HG02981 (cell line): ENCODE measurements at regions not wholly inside any gene's neighbourhood (a gene's known extent, or its start where the extent isn't known, plus 50 kb on each side); places are given as distances from the start of the nearest gene placed in this dataset.
"Not testable (repeated sequence)": the region's sequence is repeated elsewhere in the genome, so short reads cannot be mapped to it uniquely, and the experiment has no call there.

Experiments
- ATAC-seq: cut with Tn5 transposase; IDR thresholded peaks from one replicate; pipeline ENCODE4 v1.9.1; 2021; ENCODE audit warnings: mild to moderate bottlenecking, moderate library complexity; ENCODE audit not compliant: unreplicated experiment

- ATAC-seq = no peak
These were observed 367.6 kb upstream of the CLINT1 start for GRCh38 chr5:158226496-158226895.

GRCh38 chr5:158224253-158224652 is 365.3 kb upstream of the CLINT1 start:
- no peak for ATAC-seq

GRCh38 chr5:158223054-158223600 is 364.2 kb upstream of the CLINT1 start:
- ATAC-seq = no peak

GRCh38 chr5:158212917-158213316 is 354.0 kb upstream of the CLINT1 start:
- no peak for ATAC-seq

- no peak for ATAC-seq
These were observed 353.3 kb upstream of the CLINT1 start for GRCh38 chr5:158212237-158212636.

- no peak for ATAC-seq
These were observed 350.4 kb upstream of the CLINT1 start for GRCh38 chr5:158209219-158209908.

- no peak for ATAC-seq
These were observed 348.8 kb upstream of the CLINT1 start for GRCh38 chr5:158207733-158208132.

GRCh38 chr5:158205992-158206391 is 347.0 kb upstream of the CLINT1 start:
- no peak for ATAC-seq

GRCh38 chr5:158203261-158203660 is 344.3 kb upstream of the CLINT1 start:
- ATAC-seq = no peak

- no peak for ATAC-seq
These were observed 343.9 kb upstream of the CLINT1 start for GRCh38 chr5:158202801-158203200.

- ATAC-seq = no peak
These were observed 341.7 kb upstream of the CLINT1 start for GRCh38 chr5:158200619-158201018.

- ATAC-seq = peak; percentile 87
These were observed 339.7 kb upstream of the CLINT1 start for GRCh38 chr5:158198636-158199035.

GRCh38 chr5:158195416-158196210 is 336.7 kb upstream of the CLINT1 start:
- ATAC-seq = no peak

GRCh38 chr5:158194561-158194976 is 335.6 kb upstream of the CLINT1 start:
- ATAC-seq = peak; percentile 50

- not testable (repeated sequence) for ATAC-seq
These were observed 334.4 kb upstream of the CLINT1 start for GRCh38 chr5:158193395-158193794.

GRCh38 chr5:158180407-158180806 is 321.5 kb upstream of the CLINT1 start:
- ATAC-seq = no peak

- ATAC-seq = no peak
These were observed 320.3 kb upstream of the CLINT1 start for GRCh38 chr5:158179271-158179670.

- ATAC-seq = no peak
These were observed 319.6 kb upstream of the CLINT1 start for GRCh38 chr5:158178535-158178934.

GRCh38 chr5:158177146-158177545 is 318.2 kb upstream of the CLINT1 start:
- no peak for ATAC-seq

GRCh38 chr5:158175934-158176481 is 317.1 kb upstream of the CLINT1 start:
- no peak for ATAC-seq

GRCh38 chr5:158174918-158175851 is 316.2 kb upstream of the CLINT1 start:
- ATAC-seq = no peak
